ENCODE measurements at regions not wholly inside any gene's neighbourhood (a gene's known extent, or its start where the extent isn't known, plus 50 kb on each side); places are given as distances from the start of the nearest gene placed in this dataset.

DNA sequence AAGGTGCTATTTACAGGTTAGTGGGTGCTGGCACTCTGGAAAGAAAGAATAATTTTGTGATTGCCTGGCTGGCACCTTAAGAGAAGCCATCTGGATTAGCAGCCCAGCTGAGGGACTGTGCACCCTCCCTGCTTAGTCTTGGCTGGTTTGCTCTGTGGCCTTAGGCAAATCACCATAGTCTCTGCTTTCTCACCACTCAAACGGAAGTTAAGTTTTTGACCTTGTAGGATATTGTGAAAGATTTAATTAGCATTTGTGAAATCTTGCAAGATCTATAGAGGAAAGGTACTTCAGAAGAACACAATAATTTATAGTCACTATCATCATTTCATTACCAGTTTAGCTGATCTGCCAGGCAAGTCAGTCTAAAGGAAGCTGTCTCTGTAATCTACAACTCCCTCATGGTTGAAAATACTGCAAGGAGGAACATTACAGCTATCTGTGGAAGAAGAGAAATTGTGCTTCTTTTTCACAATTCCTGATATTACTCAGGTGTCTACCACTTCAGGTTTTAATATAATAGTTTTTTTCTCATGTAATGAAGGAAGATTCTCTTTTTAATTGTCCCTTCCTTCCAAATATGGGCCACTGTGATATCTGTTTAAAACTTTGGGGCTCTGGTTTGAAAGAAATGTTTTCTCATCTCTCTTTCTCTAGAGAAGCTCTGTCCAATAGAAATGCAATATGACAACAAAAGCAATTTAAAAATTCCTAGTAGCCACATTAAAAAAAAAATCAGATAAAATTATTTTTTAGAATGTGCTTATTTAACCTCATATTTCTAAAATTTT lies 219.6 kb downstream of the PTEN start:
- DNase-seq (ENCODE audit: low read depth), result peak; percentile 65

GRCh38 chr10:88083597-88083989 lies 220.2 kb downstream of the PTEN start:
- no peak for DNase-seq (ENCODE audit: low read depth)

DNA sequence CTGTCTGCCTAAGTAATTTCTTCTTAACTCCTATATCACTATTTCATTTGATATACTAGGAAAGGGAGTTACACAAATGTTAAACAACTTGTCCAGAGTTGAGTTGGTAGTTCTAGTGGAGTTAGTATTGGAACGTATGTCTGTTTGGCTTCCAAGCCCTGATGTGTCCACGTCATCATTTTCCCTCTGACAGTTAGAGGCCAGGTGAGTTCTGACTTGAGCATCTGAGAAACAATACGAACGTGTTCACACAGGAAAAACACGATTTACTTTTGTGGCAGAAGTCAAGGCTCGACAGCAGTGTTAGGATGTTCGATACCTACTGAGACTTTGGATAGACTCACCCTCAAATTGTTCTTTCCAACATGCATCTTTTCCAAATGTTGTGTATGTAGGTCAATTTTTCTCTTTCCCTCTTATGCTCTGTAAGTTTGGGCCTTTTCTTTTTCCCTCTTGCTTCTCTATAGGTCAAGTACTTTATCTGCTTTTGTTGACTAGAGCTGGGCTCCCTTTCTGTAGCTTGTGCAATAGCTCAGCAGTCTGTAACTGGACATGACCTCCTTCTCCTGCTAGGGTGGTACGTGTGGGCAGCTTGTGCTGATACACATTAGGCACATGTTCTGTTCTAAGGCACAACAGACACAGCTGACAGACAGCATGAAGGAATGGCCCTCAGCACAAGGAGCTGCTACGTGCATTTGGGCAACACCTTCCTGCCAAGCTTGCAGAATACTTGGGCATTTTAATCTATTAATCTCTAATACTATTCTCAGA lies 222.9 kb downstream of the PTEN start:
- no peak for DNase-seq (ENCODE audit: low read depth)

DNA sequence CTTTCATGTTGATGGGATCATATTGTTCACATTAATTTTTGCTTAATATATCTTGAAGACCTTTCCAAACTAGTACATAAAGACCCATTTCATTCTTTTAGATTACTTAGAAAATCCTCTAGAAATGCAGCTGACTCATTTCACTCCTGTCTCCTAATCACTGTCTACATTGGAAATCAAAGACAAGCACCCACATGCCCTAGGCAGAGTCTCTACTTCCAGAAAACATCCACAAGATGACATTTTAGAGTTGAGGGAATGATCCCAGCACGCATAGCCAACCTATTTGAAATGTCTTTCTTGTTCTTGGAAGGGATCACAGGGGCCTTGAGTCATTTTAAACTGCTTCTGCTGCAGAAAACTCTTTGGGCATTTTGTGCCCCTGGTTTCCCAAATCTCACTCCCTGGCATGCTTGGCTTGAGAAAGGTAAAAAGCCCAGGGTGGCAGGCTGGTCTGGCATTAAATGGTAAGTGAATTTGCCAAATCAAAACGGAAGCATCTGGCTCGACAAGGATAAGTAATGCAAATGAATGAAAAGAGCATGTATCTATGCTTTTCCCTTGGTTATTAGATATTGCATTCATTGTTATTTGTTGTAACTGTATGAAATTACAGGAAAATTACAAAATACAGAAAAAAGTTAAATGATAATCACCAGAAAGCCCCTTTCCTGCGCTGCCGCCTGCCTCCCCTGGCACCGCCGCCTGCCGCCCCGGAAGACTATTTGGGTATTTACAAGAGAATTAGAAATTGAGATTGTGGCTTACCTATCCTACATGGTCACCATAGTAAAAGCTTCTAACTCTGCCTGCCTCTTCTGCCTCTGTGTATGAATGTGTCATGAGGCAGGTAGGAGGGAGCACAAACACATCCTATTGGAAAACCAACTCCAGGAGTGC lies 225.3 kb downstream of the PTEN start:
- DNase-seq (ENCODE audit: low read depth), result no peak

DNA sequence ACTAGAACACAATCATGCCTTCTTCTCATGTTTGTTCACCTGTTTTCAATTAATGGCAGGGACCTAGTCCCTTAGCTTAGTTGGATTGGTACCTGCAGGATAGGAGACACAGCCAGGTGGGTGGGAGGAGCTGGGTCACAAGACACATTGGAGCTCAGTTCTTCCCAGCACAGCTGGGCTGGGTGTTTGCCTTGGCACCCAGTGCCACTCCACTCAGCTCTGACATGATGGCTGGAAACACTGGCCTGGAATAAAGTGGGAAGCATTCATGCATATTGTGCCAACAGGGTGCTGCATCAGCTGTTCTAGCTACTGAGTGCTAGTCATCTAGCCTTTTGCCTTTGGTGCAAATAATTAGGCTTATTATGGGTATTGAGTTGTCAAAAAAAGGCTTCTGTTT lies 226.1 kb downstream of the PTEN start:
- DNase-seq (ENCODE audit: low read depth), result peak; percentile 38

GRCh38 chr10:88090568-88091214 lies 227.3 kb downstream of the PTEN start:
- no peak for DNase-seq (ENCODE audit: low read depth)

GRCh38 chr10:88091490-88092061 lies 228.2 kb downstream of the PTEN start:
- DNase-seq (ENCODE audit: low read depth), result no peak

DNA sequence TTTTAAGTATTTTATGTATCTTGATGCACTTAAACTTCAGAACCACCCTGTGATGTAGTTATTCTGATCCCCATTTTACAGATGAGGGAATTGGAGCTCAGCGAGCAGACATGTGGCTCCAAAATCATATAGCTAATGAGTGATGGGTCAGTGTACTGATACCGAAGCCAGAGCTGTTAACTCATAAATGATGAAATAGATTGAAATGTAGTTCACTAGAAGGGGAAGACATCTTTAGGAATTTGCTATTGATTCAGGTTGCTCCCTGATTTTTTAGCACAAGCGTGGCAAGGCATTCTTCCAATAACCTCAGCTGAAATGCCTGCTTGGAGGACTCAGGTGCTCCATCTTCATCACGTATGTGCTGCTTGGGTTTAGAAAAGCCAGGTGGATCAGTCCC lies 228.8 kb downstream of the PTEN start:
- no peak for DNase-seq (ENCODE audit: low read depth)

GRCh38 chr10:88092973-88093372 lies 229.5 kb downstream of the PTEN start:
- DNase-seq (ENCODE audit: low read depth), result no peak

- DNase-seq (ENCODE audit: low read depth), result no peak
These were observed 231.4 kb downstream of the PTEN start for GRCh38 chr10:88094795-88095194.

DNA sequence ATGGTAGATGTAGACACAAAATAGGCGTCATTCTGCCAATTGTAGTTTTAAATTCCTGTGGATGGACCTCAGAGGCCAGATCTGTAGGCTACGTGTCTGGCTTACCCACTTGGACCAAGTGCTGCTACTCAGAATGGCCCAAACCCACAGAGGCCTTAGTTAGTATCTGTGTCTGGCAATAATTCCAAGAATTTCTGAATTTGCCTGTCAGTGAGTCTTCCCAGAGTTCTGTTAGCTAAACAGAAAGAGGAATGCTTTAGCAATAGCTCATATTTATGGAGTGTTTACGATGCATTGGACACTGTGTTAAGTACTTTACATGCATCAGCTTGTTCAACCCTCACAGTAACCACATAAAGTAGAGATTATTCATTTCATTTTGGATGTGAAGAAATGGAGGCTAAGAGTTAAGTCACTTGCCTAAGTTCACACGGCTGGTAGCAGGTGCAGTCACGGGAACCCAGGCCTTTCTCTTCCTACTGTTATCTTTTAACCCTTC lies 231.8 kb downstream of the PTEN start:
- DNase-seq (ENCODE audit: low read depth), result no peak

- no peak for DNase-seq (ENCODE audit: low read depth)
These were observed 232.5 kb downstream of the PTEN start for GRCh38 chr10:88095778-88096431.

- no peak for DNase-seq (ENCODE audit: low read depth)
These were observed 233.7 kb downstream of the PTEN start for GRCh38 chr10:88097092-88097516.

DNA sequence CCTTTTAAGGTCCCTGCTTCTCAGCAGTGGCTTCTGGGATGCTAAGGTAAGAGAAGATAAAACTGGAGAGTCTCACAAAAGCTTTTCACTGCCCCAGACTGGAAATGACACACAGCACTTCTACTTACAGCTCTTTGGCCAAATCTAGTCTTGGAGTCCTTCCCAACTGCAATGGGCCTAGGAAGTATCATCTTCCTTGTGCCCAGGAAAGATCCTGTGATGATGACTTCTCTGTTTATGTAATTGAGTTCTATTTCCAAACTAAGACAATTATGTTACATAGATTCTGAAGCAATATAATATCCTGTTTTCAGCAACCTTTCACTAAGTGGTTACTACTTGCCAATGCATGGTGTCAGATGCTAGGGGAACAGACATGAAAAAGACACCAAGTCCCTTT lies 234.1 kb downstream of the PTEN start:
- DNase-seq (ENCODE audit: low read depth), result no peak

DNA sequence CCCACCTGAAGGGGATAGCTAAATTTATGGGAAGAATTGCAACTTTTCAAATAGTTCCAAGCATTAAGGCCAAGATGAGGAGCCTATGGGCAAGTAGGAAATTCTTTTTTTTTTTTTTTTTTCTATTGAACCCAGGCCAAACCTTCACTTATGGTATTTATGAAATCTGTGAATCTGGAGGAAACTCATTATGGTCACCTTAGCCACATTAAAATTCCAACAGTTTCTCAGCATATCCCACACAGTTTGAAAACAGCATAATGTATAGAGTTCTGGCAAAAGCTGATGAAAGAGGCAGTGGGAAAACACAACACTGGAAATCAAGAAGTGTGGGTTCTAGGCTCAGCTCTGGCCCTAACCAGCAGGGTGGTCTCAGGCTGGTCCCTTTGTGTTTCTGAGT lies 236.9 kb downstream of the PTEN start:
- no peak for DNase-seq (ENCODE audit: low read depth)

GRCh38 chr10:88101666-88102065 lies 238.2 kb downstream of the PTEN start:
- no peak for DNase-seq (ENCODE audit: low read depth)

DNA sequence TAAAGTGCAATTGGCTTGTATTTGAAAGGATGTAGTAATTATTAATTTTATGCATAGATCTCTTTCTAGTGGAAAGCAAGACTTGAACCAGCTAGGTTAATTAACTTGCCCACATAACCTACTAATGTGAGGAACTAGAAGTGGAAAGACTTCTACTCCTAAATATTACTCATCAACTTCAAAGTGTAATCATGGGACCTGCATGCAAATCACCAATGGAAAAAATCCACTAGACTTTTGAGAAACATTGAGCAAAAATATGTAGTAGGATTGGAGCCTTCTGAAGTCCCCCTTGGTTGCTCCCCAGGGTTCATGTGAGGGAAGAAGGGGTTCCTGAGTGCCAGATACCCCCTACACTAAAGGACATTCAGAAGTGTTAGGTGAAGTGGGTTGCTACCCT lies 240.2 kb downstream of the PTEN start:
- DNase-seq (ENCODE audit: low read depth), result peak; percentile 38

GRCh38 chr10:88104223-88104622 lies 240.8 kb downstream of the PTEN start:
- no peak for DNase-seq (ENCODE audit: low read depth)

- no peak for DNase-seq (ENCODE audit: low read depth)
These were observed 242.9 kb downstream of the PTEN start for GRCh38 chr10:88106366-88106765.

GRCh38 chr10:88107296-88108097 lies 244.1 kb downstream of the PTEN start:
- no peak for DNase-seq (ENCODE audit: low read depth)
